ENCODE measurements at regions not wholly inside any gene's neighbourhood (a gene's known extent, or its start where the extent isn't known, plus 50 kb on each side); places are given as distances from the start of the nearest gene placed in this dataset.

GRCh38 chr6:71199736-71200135 lies 88.9 kb upstream of the OGFRL1 start:
- H3K4me3 ChIP-seq (ENCODE audit: low read depth, low read length) = no peak overlapping the region
- DNase-seq (ENCODE audit: low read depth) = no peak
- TF ChIP-seq CTCF (IDR thresholded peaks at IDR 0.05; ENCODE audit: control insufficient read depth, extremely low read depth, insufficient read depth) = no peak

GRCh38 chr6:71203206-71203605 lies 85.4 kb upstream of the OGFRL1 start:
- DNase-seq (ENCODE audit: low read depth) = no peak
- no peak overlapping the region for H3K4me3 ChIP-seq (ENCODE audit: low read depth, low read length)
- no peak for TF ChIP-seq CTCF (IDR thresholded peaks at IDR 0.05; ENCODE audit: control insufficient read depth, extremely low read depth, insufficient read depth)

GRCh38 chr6:71204741-71205140 lies 83.9 kb upstream of the OGFRL1 start:
- no peak for TF ChIP-seq CTCF (IDR thresholded peaks at IDR 0.05; ENCODE audit: control insufficient read depth, extremely low read depth, insufficient read depth)
- no peak overlapping the region for H3K4me3 ChIP-seq (ENCODE audit: low read depth, low read length)
- no peak for DNase-seq (ENCODE audit: low read depth)

GRCh38 chr6:71205336-71205956 lies 83.2 kb upstream of the OGFRL1 start:
- no peak for DNase-seq (ENCODE audit: low read depth)
- no peak for TF ChIP-seq CTCF (IDR thresholded peaks at IDR 0.05; ENCODE audit: control insufficient read depth, extremely low read depth, insufficient read depth)
- H3K4me3 ChIP-seq (ENCODE audit: low read depth, low read length) = no peak overlapping the region

GRCh38 chr6:71206089-71206488 lies 82.5 kb upstream of the OGFRL1 start:
- TF ChIP-seq CTCF (IDR thresholded peaks at IDR 0.05; ENCODE audit: control insufficient read depth, extremely low read depth, insufficient read depth) = no peak
- no peak overlapping the region for H3K4me3 ChIP-seq (ENCODE audit: low read depth, low read length)
- DNase-seq (ENCODE audit: low read depth) = no peak

- no peak overlapping the region for H3K4me3 ChIP-seq (ENCODE audit: low read depth, low read length)
- DNase-seq (ENCODE audit: low read depth) = no peak
- no peak for TF ChIP-seq CTCF (IDR thresholded peaks at IDR 0.05; ENCODE audit: control insufficient read depth, extremely low read depth, insufficient read depth)
Measured at GRCh38 chr6:71209206-71209605, 79.4 kb upstream of the OGFRL1 start.

GRCh38 chr6:71209626-71210025 lies 79.0 kb upstream of the OGFRL1 start:
- no peak overlapping the region for H3K4me3 ChIP-seq (ENCODE audit: low read depth, low read length)

More at GRCh38 chr6:71209626-71210025, 79.0 kb upstream of the OGFRL1 start:
- no peak for TF ChIP-seq CTCF (IDR thresholded peaks at IDR 0.05; ENCODE audit: control insufficient read depth, extremely low read depth, insufficient read depth)
- peak; percentile 74 for DNase-seq (ENCODE audit: low read depth)
